Renal cortical epithelial cell (primary cell): ENCODE measurements at regions not wholly inside any gene's neighbourhood (a gene's known extent, or its start where the extent isn't known, plus 50 kb on each side); places are given as distances from the start of the nearest gene placed in this dataset.

Experiments
- DNase-seq: peaks from one replicate; pipeline ENCODE4 v3.0.0-alpha.2; 2011; ENCODE audit warnings: low read depth

GRCh38 chrX:143206966-143207365, 181.2 kb downstream of the SPANXN4 start:
- no peak for DNase-seq

- no peak for DNase-seq
These were observed 146.0 kb downstream of the SPANXN4 start for GRCh38 chrX:143171703-143172102.

- DNase-seq: no peak
These were observed 140.1 kb downstream of the SPANXN4 start for GRCh38 chrX:143165778-143166177.

GRCh38 chrX:143139681-143140080, 114.0 kb downstream of the SPANXN4 start:
- DNase-seq: no peak

- DNase-seq: no peak
These were observed 95.7 kb downstream of the SPANXN4 start for GRCh38 chrX:143121477-143121876.

- DNase-seq: no peak
These were observed 89.7 kb downstream of the SPANXN4 start for GRCh38 chrX:143115466-143115865.

- peak; percentile 2 for DNase-seq
These were observed 70.1 kb downstream of the SPANXN4 start for GRCh38 chrX:143095816-143096215.

- DNase-seq: no peak
These were observed 69.6 kb downstream of the SPANXN4 start for GRCh38 chrX:143095321-143095720.

- DNase-seq: peak; percentile 1
These were observed 68.8 kb downstream of the SPANXN4 start for GRCh38 chrX:143094417-143095023.
